Hepatocyte (in vitro differentiated cells): ENCODE measurements at regions not wholly inside any gene's neighbourhood (a gene's known extent, or its start where the extent isn't known, plus 50 kb on each side); places are given as distances from the start of the nearest gene placed in this dataset.

Source experiments
- DNase-seq: peaks from one replicate; pipeline ENCODE4 v3.0.0-alpha.2; 2016; ENCODE audit warnings: low spot score
- H2AFZ ChIP-seq: fragments of 200-600 bp; sonication (generic); 2 replicates; pipeline ENCODE4 v1.6.0; 2016; ENCODE audit warnings: antibody characterized with exemption, mild to moderate bottlenecking
- H3K27ac ChIP-seq: fragments of 200-600 bp; sonication (generic); 2 replicates; pipeline ENCODE4 v1.5.1; 2016; ENCODE audit warnings: mild to moderate bottlenecking
- H3K27me3 ChIP-seq: fragments of 200-600 bp; sonication (generic); 2 replicates; pipeline ENCODE4 v1.6.1; 2016
- H3K36me3 ChIP-seq: fragments of 200-600 bp; sonication (generic); replicated peaks from 2 replicates; pipeline ENCODE4 v1.5.1; 2016; ENCODE audit warnings: low read depth; ENCODE audit not compliant: insufficient read depth
- H3K4me1 ChIP-seq: fragments of 200-600 bp; sonication (generic); 2 replicates; pipeline ENCODE4 v1.5.1; 2016; ENCODE audit warnings: mild to moderate bottlenecking, moderate library complexity; ENCODE audit not compliant: insufficient read depth
- H3K4me2 ChIP-seq: fragments of 200-600 bp; sonication (generic); 2 replicates; pipeline ENCODE4 v1.6.0; 2016
- H3K4me3 ChIP-seq: fragments of 200-600 bp; sonication (generic); 2 replicates; pipeline ENCODE4 v1.5.1; 2016; ENCODE audit warnings: mild to moderate bottlenecking
- H3K79me2 ChIP-seq: fragments of 200-600 bp; sonication (generic); 2 replicates; pipeline ENCODE4 v1.6.0; 2017; ENCODE audit warnings: mild to moderate bottlenecking
- H3K9me2 ChIP-seq: fragments of 200-600 bp; sonication (generic); replicated peaks from 2 replicates; pipeline ENCODE4 v1.6.0; 2017; ENCODE audit warnings: mild to moderate bottlenecking; ENCODE audit not compliant: insufficient read depth
- H3K9me3 ChIP-seq: fragments of 200-600 bp; sonication (generic); 2 replicates; pipeline ENCODE4 v1.5.1; 2016; ENCODE audit warnings: low read depth, mild to moderate bottlenecking
- H4K20me1 ChIP-seq: fragments of 200-600 bp; sonication (generic); 2 replicates; pipeline ENCODE4 v1.6.0; 2016; ENCODE audit warnings: mild to moderate bottlenecking; ENCODE audit not compliant: insufficient read depth, poor library complexity, severe bottlenecking
- CTCF ChIP-seq: fragments of 200-600 bp; sonication (generic); IDR thresholded peaks from 2 replicates; pipeline ENCODE4 v1.5.1; 2016; ENCODE audit warnings: antibody characterized with exemption, mild to moderate bottlenecking; ENCODE audit not compliant: poor library complexity
- EZH2 ChIP-seq: fragments of 200-600 bp; sonication (generic); IDR thresholded peaks from 2 replicates; pipeline ENCODE4 v1.6.1; 2016; ENCODE audit warnings: antibody characterized with exemption, mild to moderate bottlenecking, borderline replicate concordance
- EZH2phosphoT487 ChIP-seq: fragments of 200-600 bp; sonication (generic); IDR thresholded peaks from one replicate; pipeline ENCODE4 v1.6.1; 2018; ENCODE audit warnings: antibody characterized with exemption, mild to moderate bottlenecking, low read depth, moderate library complexity; ENCODE audit not compliant: unreplicated experiment, severe bottlenecking
- WGBS: methylation state at CpG from one replicate; pipeline ENCODE4 v1.1.6; 2016; ENCODE audit warnings: low lambda C conversion rate; ENCODE audit errors: missing lambda C conversion rate; 5-methylcytosine and 5-hydroxymethylcytosine counted together

GRCh38 chr4:13933191-13933590 is 305.7 kb upstream of the BOD1L1 start:
- Histone ChIP-seq H3K36me3 (no peaks in the 10 kb centered on the region), H3K4me1 (no peaks in the 10 kb centered on the region), H3K27ac (no peak overlapping the region), H2AFZ (no peak overlapping the region), H3K4me3 (no peak overlapping the region), H3K79me2 (no peaks in the 10 kb centered on the region), H3K4me2 (no peak overlapping the region), H3K9me3 (no peaks in the 10 kb centered on the region), H4K20me1 (no peaks in the 10 kb centered on the region), H3K27me3 (no peaks in the 10 kb centered on the region), H3K9me2 (no peaks in the 10 kb centered on the region)
- 57% methylated on average over 4 of the region's 4 CpGs for WGBS
- TF ChIP-seq EZH2 (no peak), EZH2phosphoT487 (no peak), CTCF (no peak)
- peak; percentile 39 for DNase-seq

GRCh38 chr4:13938299-13938698 is 310.8 kb upstream of the BOD1L1 start:
- H4K20me1 ChIP-seq = no peaks in the 10 kb centered on the region
- WGBS = 80% methylated on average over 3 of the region's 3 CpGs
- H3K4me1 ChIP-seq = no peaks in the 10 kb centered on the region
- TF ChIP-seq CTCF = no peak
- TF ChIP-seq EZH2 = no peak
- no peak for TF ChIP-seq EZH2phosphoT487
- no peak overlapping the region for H3K27ac ChIP-seq
- H3K9me3 ChIP-seq = no peaks in the 10 kb centered on the region
- no peaks in the 10 kb centered on the region for H3K79me2 ChIP-seq
- H3K9me2 ChIP-seq = no peaks in the 10 kb centered on the region
- H3K4me3 ChIP-seq = no peak overlapping the region
- H3K4me2 ChIP-seq = no peak overlapping the region
- H3K27me3 ChIP-seq = no peaks in the 10 kb centered on the region
- H2AFZ ChIP-seq = no peak overlapping the region
- H3K36me3 ChIP-seq = no peaks in the 10 kb centered on the region
- DNase-seq = no peak

- Histone ChIP-seq H3K4me3 (no peak overlapping the region), H3K36me3 (no peaks in the 10 kb centered on the region), H3K4me2 (no peak overlapping the region), H3K4me1 (no peaks in the 10 kb centered on the region), H3K27me3 (no peaks in the 10 kb centered on the region), H3K9me3 (no peaks in the 10 kb centered on the region), H3K9me2 (no peaks in the 10 kb centered on the region), H2AFZ (no peak overlapping the region), H3K79me2 (no peaks in the 10 kb centered on the region), H3K27ac (no peak overlapping the region), H4K20me1 (no peaks in the 10 kb centered on the region)
- TF ChIP-seq EZH2 (no peak), EZH2phosphoT487 (no peak), CTCF (no peak)
- 81% methylated on average over 3 of the region's 3 CpGs for WGBS
- DNase-seq = no peak
Observed at GRCh38 chr4:13940921-13941320, 313.4 kb upstream of the BOD1L1 start.

- Histone ChIP-seq H4K20me1 (no peaks in the 10 kb centered on the region), H3K27ac (no peak overlapping the region), H3K36me3 (no peaks in the 10 kb centered on the region), H3K9me2 (no peaks in the 10 kb centered on the region), H3K4me2 (no peak overlapping the region), H2AFZ (no peak overlapping the region), H3K4me3 (no peak overlapping the region), H3K27me3 (no peaks in the 10 kb centered on the region), H3K9me3 (no peaks in the 10 kb centered on the region), H3K79me2 (no peaks in the 10 kb centered on the region), H3K4me1 (no peaks in the 10 kb centered on the region)
- WGBS = 85% methylated on average over 3 of the region's 3 CpGs
- DNase-seq = no peak
- TF ChIP-seq EZH2 = no peak
- no peak for TF ChIP-seq CTCF
- TF ChIP-seq EZH2phosphoT487 = no peak
Observed at GRCh38 chr4:13942977-13943376, 315.5 kb upstream of the BOD1L1 start.
